Kidney epithelial cell (primary cell): ENCODE measurements at regions not wholly inside any gene's neighbourhood (a gene's known extent, or its start where the extent isn't known, plus 50 kb on each side); places are given as distances from the start of the nearest gene placed in this dataset.

Source experiments
- DNase-seq: peaks from one replicate; pipeline ENCODE4 v3.0.0-alpha.2; 2010; ENCODE audit warnings: low read depth
- H3K27me3 ChIP-seq: 2 replicates; pipeline ENCODE4 v1.6.0; 2011; ENCODE audit warnings: low read length; ENCODE audit not compliant: control insufficient read depth, insufficient read depth
- H3K36me3 ChIP-seq: 2 replicates; pipeline ENCODE4 v1.5.1; 2011; ENCODE audit warnings: low read length; ENCODE audit not compliant: control insufficient read depth, insufficient read depth
- H3K4me3 ChIP-seq: 2 replicates; pipeline ENCODE4 v1.5.1; 2011; ENCODE audit warnings: low read depth, mild to moderate bottlenecking, control low read depth, low read length
- TF ChIP-seq, protein P1 (sequence below): IDR thresholded peaks from 2 replicates; pipeline ENCODE4 v1.5.1; 2011; ENCODE audit warnings: mild to moderate bottlenecking, moderate library complexity, low read length, control low read depth, inconsistent platforms; ENCODE audit not compliant: insufficient read depth, poor library complexity, severe bottlenecking

- Histone ChIP-seq H3K4me3 (no peak overlapping the region), H3K36me3 (no peaks in the 10 kb centered on the region), H3K27me3 (no peaks in the 10 kb centered on the region)
- TF ChIP-seq, protein P1, sequence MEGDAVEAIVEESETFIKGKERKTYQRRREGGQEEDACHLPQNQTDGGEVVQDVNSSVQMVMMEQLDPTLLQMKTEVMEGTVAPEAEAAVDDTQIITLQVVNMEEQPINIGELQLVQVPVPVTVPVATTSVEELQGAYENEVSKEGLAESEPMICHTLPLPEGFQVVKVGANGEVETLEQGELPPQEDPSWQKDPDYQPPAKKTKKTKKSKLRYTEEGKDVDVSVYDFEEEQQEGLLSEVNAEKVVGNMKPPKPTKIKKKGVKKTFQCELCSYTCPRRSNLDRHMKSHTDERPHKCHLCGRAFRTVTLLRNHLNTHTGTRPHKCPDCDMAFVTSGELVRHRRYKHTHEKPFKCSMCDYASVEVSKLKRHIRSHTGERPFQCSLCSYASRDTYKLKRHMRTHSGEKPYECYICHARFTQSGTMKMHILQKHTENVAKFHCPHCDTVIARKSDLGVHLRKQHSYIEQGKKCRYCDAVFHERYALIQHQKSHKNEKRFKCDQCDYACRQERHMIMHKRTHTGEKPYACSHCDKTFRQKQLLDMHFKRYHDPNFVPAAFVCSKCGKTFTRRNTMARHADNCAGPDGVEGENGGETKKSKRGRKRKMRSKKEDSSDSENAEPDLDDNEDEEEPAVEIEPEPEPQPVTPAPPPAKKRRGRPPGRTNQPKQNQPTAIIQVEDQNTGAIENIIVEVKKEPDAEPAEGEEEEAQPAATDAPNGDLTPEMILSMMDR, result no peak
- no peak for DNase-seq
Measured at GRCh38 chr9:99401680-99402504, 179.8 kb downstream of the SEC61B start.

DNA sequence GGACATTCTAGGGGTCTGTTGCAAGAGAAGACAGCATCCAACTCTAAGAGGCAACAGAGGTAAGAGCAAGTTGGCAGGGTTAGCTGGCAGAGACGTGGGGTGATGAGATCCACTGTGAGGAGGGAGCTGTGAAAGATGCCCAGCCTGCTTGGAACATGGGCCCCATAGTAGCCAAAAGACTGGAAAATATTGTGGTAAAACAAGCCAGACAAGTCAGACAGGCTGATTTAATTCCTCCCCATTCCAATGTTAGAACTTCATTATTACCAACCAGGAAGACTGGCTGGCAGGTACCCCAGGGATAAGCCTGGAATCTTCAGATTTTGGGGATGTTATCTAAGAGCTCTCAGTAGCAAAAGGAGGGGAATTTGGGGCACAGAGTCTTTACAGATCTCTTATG, 181.3 kb downstream of the SEC61B start:
- TF ChIP-seq, protein P1, result no peak
- no peaks in the 10 kb centered on the region for H3K36me3 ChIP-seq
- DNase-seq, result no peak
- no peak overlapping the region for H3K4me3 ChIP-seq
- H3K27me3 ChIP-seq, result no peaks in the 10 kb centered on the region

DNA sequence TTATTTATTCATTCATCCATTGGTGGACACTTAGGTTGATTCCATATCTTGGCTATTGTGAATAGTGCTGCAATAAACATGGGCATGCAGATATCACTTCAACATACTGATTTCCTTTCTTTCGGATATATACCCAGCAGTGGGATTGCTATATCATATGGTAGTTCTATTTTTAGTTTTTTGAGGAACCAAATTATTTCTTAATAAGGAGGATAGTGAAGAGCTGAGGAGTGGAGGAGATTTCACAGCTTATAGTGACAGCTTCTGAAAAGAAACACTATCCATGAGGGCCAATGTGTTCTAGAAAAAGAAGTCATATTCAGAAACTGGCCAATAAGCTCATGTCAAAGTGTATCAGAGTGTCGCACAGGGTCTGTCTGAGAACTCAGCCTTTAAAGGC, 183.3 kb downstream of the SEC61B start:
- DNase-seq, result no peak
- TF ChIP-seq, protein P1, result no peak
- no peaks in the 10 kb centered on the region for H3K36me3 ChIP-seq
- no peak overlapping the region for H3K4me3 ChIP-seq
- no peaks in the 10 kb centered on the region for H3K27me3 ChIP-seq

DNA sequence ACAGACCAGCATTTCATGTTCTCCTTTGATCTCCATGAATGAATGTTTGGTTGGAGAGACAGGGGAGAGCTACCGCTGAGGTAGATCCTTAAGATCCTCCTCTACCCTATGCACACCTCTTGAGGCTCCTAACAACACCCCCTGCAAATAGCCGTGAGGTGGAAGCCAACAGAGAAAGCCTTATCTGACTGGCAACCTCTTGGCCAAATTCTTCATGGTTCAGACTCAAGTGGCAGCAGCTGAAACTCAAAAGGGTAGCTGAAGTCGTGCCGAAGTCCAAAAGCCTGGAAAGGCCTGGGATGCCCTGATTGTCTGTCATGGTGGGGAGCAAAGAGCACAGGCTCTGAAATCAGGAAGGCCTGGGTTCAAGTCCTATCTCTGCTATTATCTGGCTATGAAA, 184.9 kb downstream of the SEC61B start:
- H3K4me3 ChIP-seq, result no peak overlapping the region
- DNase-seq, result no peak
- TF ChIP-seq, protein P1, result no peak
- H3K27me3 ChIP-seq, result no peaks in the 10 kb centered on the region
- no peaks in the 10 kb centered on the region for H3K36me3 ChIP-seq

- H3K36me3 ChIP-seq, result no peaks in the 10 kb centered on the region
- no peak overlapping the region for H3K4me3 ChIP-seq
- H3K27me3 ChIP-seq, result no peaks in the 10 kb centered on the region
- TF ChIP-seq, protein P1, result no peak
- no peak for DNase-seq
Measured at GRCh38 chr9:99411068-99411467, 189.0 kb downstream of the SEC61B start.
